SK-N-SH (cell line): ENCODE measurements at regions not wholly inside any gene's neighbourhood (a gene's known extent, or its start where the extent isn't known, plus 50 kb on each side); places are given as distances from the start of the nearest gene placed in this dataset.

ENCODE experiments used
- EZH2phosphoT487 ChIP-seq: fragments of 200-600 bp; sonication (generic); IDR thresholded peaks from 2 replicates; pipeline ENCODE4 v1.6.1; 2017; ENCODE audit warnings: low read depth, mixed run types, mild to moderate bottlenecking, antibody characterized with exemption, moderate library complexity, borderline replicate concordance
- FOXM1 ChIP-seq: IDR thresholded peaks from 2 replicates; pipeline ENCODE4 v1.4.0; 2012; ENCODE audit warnings: low read depth, mild to moderate bottlenecking
- POLR2AphosphoS5 ChIP-seq: IDR thresholded peaks from 2 replicates; pipeline ENCODE4 v1.6.1; 2012; ENCODE audit warnings: low read depth, low read length
- RAD21 ChIP-seq: IDR thresholded peaks from 2 replicates; pipeline ENCODE4 v1.6.1; 2012; ENCODE audit warnings: mild to moderate bottlenecking, low read length
- TF ChIP-seq, protein P1 (sequence below): fragments of 200-600 bp; sonication (generic); IDR thresholded peaks from 2 replicates; pipeline ENCODE4 v1.6.1; 2017; ENCODE audit warnings: antibody characterized with exemption, mild to moderate bottlenecking, moderate library complexity

DNA sequence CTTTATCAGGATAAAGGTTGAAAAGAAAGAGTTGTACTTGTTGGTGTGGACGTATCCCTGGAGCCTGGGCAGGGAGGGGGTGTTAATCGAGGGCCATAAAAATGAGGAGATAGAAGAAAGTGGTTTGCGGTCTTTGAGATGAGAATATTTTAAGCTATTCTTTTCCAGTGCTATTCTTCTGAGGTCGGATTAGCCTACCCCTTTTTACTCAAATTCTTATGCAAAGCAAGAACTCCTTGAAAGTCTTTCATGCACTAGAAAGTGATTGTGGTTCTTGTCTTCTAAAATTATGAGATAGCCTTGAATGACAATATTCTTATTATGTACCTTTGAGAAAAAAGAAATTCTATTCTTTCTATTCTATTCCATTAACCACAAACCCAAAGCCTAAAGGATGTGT, 201.3 kb upstream of the SEMA3C start:
- TF ChIP-seq POLR2AphosphoS5, result no peak
- TF ChIP-seq, protein P1, sequence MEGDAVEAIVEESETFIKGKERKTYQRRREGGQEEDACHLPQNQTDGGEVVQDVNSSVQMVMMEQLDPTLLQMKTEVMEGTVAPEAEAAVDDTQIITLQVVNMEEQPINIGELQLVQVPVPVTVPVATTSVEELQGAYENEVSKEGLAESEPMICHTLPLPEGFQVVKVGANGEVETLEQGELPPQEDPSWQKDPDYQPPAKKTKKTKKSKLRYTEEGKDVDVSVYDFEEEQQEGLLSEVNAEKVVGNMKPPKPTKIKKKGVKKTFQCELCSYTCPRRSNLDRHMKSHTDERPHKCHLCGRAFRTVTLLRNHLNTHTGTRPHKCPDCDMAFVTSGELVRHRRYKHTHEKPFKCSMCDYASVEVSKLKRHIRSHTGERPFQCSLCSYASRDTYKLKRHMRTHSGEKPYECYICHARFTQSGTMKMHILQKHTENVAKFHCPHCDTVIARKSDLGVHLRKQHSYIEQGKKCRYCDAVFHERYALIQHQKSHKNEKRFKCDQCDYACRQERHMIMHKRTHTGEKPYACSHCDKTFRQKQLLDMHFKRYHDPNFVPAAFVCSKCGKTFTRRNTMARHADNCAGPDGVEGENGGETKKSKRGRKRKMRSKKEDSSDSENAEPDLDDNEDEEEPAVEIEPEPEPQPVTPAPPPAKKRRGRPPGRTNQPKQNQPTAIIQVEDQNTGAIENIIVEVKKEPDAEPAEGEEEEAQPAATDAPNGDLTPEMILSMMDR, result no peak
- TF ChIP-seq RAD21, result no peak
- no peak for TF ChIP-seq EZH2phosphoT487
- TF ChIP-seq FOXM1, result no peak
